ENCODE measurements at regions not wholly inside any gene's neighbourhood (a gene's known extent, or its start where the extent isn't known, plus 50 kb on each side); places are given as distances from the start of the nearest gene placed in this dataset.

DNA sequence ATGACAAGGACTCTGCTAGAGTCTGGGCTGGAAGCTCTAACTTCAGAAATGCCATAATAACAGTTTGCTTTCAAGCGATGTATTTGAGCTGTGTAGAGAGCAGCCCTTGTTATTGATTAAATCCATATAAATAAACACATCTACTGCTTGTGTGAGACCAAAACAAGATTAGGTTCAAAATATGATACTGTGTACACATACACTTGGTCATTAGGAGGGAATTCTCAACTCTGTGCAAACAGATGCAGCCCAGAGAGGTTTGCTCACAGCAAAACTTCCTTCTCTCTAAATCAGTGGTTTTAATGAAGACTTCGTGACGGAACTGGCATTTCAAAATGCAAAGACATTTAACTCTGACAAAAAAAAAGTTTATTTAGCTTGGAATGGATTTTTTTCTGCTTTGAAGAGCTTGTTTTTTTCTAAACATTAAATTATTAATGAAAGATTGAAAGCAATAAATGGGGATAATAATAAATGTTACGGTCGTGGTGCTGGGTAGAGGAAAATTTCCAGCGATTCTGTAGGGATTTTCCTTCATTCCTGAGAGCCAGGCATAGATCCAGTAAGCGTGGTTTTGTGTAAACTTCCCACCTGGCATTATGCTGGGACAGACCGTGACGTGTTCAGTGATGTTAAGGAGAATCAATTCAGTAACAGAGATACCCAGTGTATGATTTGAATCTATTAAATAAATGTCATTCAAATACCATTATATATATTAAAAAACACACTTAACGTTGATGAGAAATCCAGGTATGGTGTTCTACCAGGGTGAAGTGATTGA, 213.7 kb downstream of the TEX29 start:
- Histone ChIP-seq H3K4me3 (no peak overlapping the region), H3K36me3 (no peaks in the 10 kb centered on the region), H3K27me3 (peaks cover 0 to 4% of the 10 kb centered on the region in 2 donors), H3K4me1 (no peaks in the 10 kb centered on the region), H3K27ac (no peak overlapping the region), H3K9me3 (no peaks in the 10 kb centered on the region)
- DNase-seq (ENCODE audit: low spot score), result no peak
- TF ChIP-seq, protein P1, sequence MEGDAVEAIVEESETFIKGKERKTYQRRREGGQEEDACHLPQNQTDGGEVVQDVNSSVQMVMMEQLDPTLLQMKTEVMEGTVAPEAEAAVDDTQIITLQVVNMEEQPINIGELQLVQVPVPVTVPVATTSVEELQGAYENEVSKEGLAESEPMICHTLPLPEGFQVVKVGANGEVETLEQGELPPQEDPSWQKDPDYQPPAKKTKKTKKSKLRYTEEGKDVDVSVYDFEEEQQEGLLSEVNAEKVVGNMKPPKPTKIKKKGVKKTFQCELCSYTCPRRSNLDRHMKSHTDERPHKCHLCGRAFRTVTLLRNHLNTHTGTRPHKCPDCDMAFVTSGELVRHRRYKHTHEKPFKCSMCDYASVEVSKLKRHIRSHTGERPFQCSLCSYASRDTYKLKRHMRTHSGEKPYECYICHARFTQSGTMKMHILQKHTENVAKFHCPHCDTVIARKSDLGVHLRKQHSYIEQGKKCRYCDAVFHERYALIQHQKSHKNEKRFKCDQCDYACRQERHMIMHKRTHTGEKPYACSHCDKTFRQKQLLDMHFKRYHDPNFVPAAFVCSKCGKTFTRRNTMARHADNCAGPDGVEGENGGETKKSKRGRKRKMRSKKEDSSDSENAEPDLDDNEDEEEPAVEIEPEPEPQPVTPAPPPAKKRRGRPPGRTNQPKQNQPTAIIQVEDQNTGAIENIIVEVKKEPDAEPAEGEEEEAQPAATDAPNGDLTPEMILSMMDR (IDR thresholded peaks at IDR 0.05), result no peak

DNA sequence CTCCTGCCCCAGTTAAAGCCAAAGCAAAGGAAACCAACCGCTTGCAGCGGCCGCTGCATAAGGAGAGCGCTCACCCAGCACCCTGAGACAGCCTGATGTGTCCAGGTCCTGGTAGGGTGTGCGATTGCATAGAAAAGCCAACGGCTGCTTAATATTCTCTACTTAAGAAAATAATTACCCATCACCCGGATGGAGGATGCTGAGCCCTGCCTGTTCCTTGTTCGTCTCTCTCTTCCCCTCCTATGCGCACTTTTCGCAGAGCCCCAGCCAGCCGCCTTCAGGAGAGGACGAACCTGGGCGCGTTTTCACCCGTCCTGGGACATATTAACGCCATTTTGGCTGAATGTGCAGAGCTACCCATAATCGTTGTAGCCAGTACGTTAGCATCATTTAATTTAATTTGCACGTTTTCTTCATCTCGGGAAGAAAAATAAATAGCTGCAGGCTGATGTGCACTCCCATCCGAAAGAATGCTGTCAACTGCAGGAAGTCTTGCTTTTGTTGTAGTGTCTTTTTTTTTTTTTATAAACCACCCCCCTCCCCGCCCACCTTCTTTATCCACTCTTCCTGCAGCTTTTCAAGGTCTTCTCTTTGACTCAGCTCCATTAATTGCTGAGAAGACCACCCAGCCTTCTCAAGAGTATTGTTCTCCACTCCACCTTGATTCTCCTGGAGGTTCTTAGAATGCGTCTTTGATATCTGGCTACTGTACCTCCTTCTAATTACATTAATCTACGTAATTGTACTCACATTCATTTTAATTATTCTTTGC, 214.5 kb downstream of the TEX29 start:
- Histone ChIP-seq H3K4me3 (no peak overlapping the region), H3K27ac (no peak overlapping the region), H3K27me3 (peaks cover 0 to 4% of the 10 kb centered on the region in 2 donors), H3K9me3 (no peaks in the 10 kb centered on the region), H3K4me1 (no peaks in the 10 kb centered on the region), H3K36me3 (no peaks in the 10 kb centered on the region)
- DNase-seq (ENCODE audit: low spot score), result no peak
- TF ChIP-seq, protein P1 (IDR thresholded peaks at IDR 0.05), result no peak

DNA sequence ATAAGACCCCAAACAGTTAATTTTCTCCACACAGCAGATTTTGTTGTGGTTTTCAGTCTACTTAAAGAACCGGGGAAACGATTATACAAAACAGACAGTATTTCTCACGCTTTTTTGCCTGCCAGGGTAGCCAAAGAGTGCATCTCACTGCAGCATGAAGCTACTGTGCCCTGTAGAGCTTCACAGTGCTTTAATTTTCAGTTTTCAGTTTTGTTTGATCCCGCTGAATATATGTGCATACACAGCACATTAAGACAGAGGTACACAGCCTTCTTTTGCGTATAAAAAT, 215.0 kb downstream of the TEX29 start:
- Histone ChIP-seq H3K4me3 (no peak overlapping the region), H3K36me3 (no peaks in the 10 kb centered on the region), H3K4me1 (no peaks in the 10 kb centered on the region), H3K9me3 (no peaks in the 10 kb centered on the region), H3K27ac (no peak overlapping the region), H3K27me3 (peaks cover 0 to 4% of the 10 kb centered on the region in 2 donors)
- DNase-seq (ENCODE audit: low spot score), result no peak
- TF ChIP-seq, protein P1 (IDR thresholded peaks at IDR 0.05), result no peak

DNA sequence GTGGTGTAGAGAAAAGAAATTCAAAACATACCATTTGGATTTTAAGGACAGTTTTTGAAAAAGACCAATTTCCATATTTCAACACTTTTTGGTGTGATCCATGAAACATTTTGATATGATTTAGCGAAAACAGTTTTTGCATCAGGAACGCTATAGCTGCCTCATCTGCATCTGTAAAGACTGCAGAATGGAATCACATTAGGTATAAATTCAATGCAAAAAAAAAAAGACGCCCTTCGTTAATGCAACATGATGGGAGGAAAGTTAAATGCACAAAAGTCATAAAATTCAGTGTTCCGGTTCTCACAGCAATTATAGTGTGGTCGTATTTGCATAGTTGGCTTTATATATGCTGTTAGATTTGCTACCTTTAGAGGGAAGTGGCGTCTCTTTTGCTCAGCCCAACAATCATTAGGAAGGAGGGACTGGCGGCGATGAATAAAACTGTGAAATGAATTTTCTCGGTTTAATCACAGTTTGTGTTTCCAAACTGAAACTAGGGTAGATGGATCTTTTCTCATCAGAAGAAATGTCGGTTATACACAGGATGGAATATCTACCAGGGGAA, 215.7 kb downstream of the TEX29 start:
- Histone ChIP-seq H3K4me1 (no peaks in the 10 kb centered on the region), H3K36me3 (no peaks in the 10 kb centered on the region), H3K9me3 (no peaks in the 10 kb centered on the region), H3K27ac (no peak overlapping the region), H3K4me3 (no peak overlapping the region), H3K27me3 (peaks cover 0 to 4% of the 10 kb centered on the region in 2 donors)
- TF ChIP-seq, protein P1 (IDR thresholded peaks at IDR 0.05), result no peak
- DNase-seq (ENCODE audit: low spot score), result no peak

DNA sequence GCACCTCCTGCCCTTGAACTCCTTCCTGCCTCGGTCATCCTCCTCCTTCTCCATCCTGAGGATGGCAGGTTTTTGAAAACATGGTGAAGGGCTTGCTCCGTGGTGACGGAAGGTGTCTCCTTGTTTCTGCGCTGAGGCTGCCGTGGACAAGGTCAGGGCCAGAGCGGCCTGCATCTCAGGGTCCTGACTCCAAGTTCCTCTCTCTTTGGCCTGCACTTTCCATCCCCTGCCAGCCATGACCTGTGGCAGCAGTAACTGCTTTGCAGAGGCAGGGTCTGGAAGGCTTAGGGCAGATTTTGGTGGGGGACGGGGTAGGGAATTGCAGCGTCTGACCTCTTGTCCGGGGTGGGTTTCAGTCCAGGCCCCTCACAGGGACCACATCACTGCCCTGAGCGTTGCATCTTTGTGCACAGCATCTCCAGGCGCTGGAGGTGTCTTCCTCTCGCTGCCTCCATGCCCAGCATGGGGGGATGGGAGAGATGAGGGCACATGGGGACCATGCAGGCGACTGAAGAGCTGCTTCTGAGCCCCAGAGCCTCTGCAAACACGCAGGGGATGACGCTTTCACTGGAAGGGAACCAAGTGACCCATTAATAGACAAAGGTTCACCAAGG, 216.8 kb downstream of the TEX29 start:
- peaks cover 0 to 4% of the 10 kb centered on the region in 2 donors for H3K27me3 ChIP-seq
- H3K36me3 ChIP-seq, result no peaks in the 10 kb centered on the region
- TF ChIP-seq, protein P1 (IDR thresholded peaks at IDR 0.05), result no peak
- DNase-seq (ENCODE audit: low spot score), result no peak
- H3K4me1 ChIP-seq, result no peaks in the 10 kb centered on the region
- H3K4me3 ChIP-seq, result no peak overlapping the region
- H3K9me3 ChIP-seq, result no peaks in the 10 kb centered on the region
- no peak overlapping the region for H3K27ac ChIP-seq
